Epithelial cell of esophagus (primary cell): ENCODE measurements at regions not wholly inside any gene's neighbourhood (a gene's known extent, or its start where the extent isn't known, plus 50 kb on each side); places are given as distances from the start of the nearest gene placed in this dataset.

Experiments
- DNase-seq: peaks from one replicate; pipeline ENCODE4 v3.0.0; 2010; ENCODE audit warnings: low read depth
- H3K4me3 ChIP-seq: 2 replicates; pipeline ENCODE4 v1.5.1; 2011; ENCODE audit warnings: mild to moderate bottlenecking, low read length, control low read depth
- CTCF ChIP-seq: IDR thresholded peaks from 2 replicates; pipeline ENCODE4 v1.5.1; 2011; ENCODE audit warnings: low read depth, mild to moderate bottlenecking, low read length, control low read depth, inconsistent platforms; ENCODE audit not compliant: insufficient read depth; ENCODE audit errors: missing control alignments

- TF ChIP-seq CTCF = no peak
- H3K4me3 ChIP-seq = no peak overlapping the region
- no peak for DNase-seq
Measured at GRCh38 chr3:30306896-30307295, 299.5 kb upstream of the TGFBR2 start.

- no peak for TF ChIP-seq CTCF
- no peak overlapping the region for H3K4me3 ChIP-seq
- no peak for DNase-seq
Measured at GRCh38 chr3:30307372-30307950, 298.9 kb upstream of the TGFBR2 start.

GRCh38 chr3:30308131-30308530, 298.3 kb upstream of the TGFBR2 start:
- H3K4me3 ChIP-seq = no peak overlapping the region
- DNase-seq = peak; percentile 54
- TF ChIP-seq CTCF = no peak

- no peak for DNase-seq
- H3K4me3 ChIP-seq = no peak overlapping the region
Measured at GRCh38 chr3:30309961-30310954, 296.1 kb upstream of the TGFBR2 start.

GRCh38 chr3:30311781-30312180, 294.6 kb upstream of the TGFBR2 start:
- no peak for DNase-seq
- H3K4me3 ChIP-seq = no peak overlapping the region
- no peak for TF ChIP-seq CTCF

More at GRCh38 chr3:30309961-30310954, 296.1 kb upstream of the TGFBR2 start:
- no peak for TF ChIP-seq CTCF

- DNase-seq = no peak
- TF ChIP-seq CTCF = no peak
- H3K4me3 ChIP-seq = no peak overlapping the region
Measured at GRCh38 chr3:30313840-30314239, 292.6 kb upstream of the TGFBR2 start.

GRCh38 chr3:30314757-30315325, 291.6 kb upstream of the TGFBR2 start:
- no peak for DNase-seq
- no peak overlapping the region for H3K4me3 ChIP-seq
- no peak for TF ChIP-seq CTCF
